Gastrocnemius medialis (tissue), 4 donors: ENCODE measurements at regions not wholly inside any gene's neighbourhood (a gene's known extent, or its start where the extent isn't known, plus 50 kb on each side); places are given as distances from the start of the nearest gene placed in this dataset.

Source experiments
- POLR2A ChIP-seq, 2 donors: fragments of 450-650 bp; IDR thresholded peaks; one replicate each; pipeline ENCODE4 v1.6.1; 2017; ENCODE audit warnings: antibody characterized with exemption in 2 of 2, mild to moderate bottlenecking in 2 of 2, moderate library complexity in 2 of 2
- TF ChIP-seq, protein P1 (sequence below), 5 experiments: fragments of 450-650 bp in 3 of 5; fragments of 200-600 bp in 2 of 5; sonication (generic) in 2 of 5; IDR thresholded peaks in 4 of 5; conservative IDR thresholded peaks in 1 of 5; 1 replicate in 4 of 5; 2 replicates in 1 of 5; pipeline ENCODE4 v1.5.1; 2016 to 2019; ENCODE audit warnings: antibody characterized with exemption in 5 of 5, mild to moderate bottlenecking in 3 of 5, moderate library complexity in 3 of 5

DNA sequence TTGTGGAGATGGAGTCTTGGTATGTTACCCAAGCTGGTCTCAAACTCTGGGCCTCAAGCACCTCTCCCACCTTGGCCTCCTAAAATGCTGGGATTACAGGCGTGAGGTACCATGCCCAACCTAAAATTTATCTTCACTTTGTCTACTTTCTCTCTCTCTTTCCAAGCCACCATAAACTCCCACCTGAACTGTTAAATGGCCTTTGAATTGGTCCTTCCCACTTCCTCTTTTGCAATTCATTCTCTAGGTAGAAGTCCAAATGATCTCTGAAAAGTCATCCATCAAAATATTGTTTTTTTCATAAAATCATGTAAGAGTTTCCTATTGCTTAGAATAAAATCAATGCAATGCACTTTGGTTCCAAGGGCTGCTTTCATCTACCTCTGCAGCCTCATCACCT is 90.1 kb upstream of the CELF2 start:
- TF ChIP-seq, protein P1, sequence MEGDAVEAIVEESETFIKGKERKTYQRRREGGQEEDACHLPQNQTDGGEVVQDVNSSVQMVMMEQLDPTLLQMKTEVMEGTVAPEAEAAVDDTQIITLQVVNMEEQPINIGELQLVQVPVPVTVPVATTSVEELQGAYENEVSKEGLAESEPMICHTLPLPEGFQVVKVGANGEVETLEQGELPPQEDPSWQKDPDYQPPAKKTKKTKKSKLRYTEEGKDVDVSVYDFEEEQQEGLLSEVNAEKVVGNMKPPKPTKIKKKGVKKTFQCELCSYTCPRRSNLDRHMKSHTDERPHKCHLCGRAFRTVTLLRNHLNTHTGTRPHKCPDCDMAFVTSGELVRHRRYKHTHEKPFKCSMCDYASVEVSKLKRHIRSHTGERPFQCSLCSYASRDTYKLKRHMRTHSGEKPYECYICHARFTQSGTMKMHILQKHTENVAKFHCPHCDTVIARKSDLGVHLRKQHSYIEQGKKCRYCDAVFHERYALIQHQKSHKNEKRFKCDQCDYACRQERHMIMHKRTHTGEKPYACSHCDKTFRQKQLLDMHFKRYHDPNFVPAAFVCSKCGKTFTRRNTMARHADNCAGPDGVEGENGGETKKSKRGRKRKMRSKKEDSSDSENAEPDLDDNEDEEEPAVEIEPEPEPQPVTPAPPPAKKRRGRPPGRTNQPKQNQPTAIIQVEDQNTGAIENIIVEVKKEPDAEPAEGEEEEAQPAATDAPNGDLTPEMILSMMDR (IDR thresholded peaks at IDR 0.05 in 4 of 5, conservative IDR thresholded peaks at IDR 0.05 in 1 of 5) = no peak
- TF ChIP-seq POLR2A (IDR thresholded peaks at IDR 0.05) = no peak
